ENCODE measurements at regions not wholly inside any gene's neighbourhood (a gene's known extent, or its start where the extent isn't known, plus 50 kb on each side); places are given as distances from the start of the nearest gene placed in this dataset.
A peak's percentile ranks its signal among the peaks of the same experiment; 100 is the strongest.

GRCh38 chr5:6806668-6807067, 93.4 kb downstream of the TENT4A start:
- DNase-seq (ENCODE audit: low read depth): no peak

- no peak for DNase-seq (ENCODE audit: low read depth)
Observed at GRCh38 chr5:6808462-6808861, 95.2 kb downstream of the TENT4A start.

- DNase-seq (ENCODE audit: low read depth): no peak
Observed at GRCh38 chr5:6810641-6811405, 97.6 kb downstream of the TENT4A start.

- DNase-seq (ENCODE audit: low read depth): no peak
Observed at GRCh38 chr5:6812091-6812490, 98.9 kb downstream of the TENT4A start.

- DNase-seq (ENCODE audit: low read depth): no peak
Observed at GRCh38 chr5:6812800-6813731, 99.8 kb downstream of the TENT4A start.

- no peak for DNase-seq (ENCODE audit: low read depth)
Observed at GRCh38 chr5:6814816-6815215, 101.6 kb downstream of the TENT4A start.

- DNase-seq (ENCODE audit: low read depth): no peak
Observed at GRCh38 chr5:6818594-6819511, 105.6 kb downstream of the TENT4A start.

GRCh38 chr5:6819521-6819920, 106.3 kb downstream of the TENT4A start:
- no peak for DNase-seq (ENCODE audit: low read depth)

GRCh38 chr5:6820851-6821479, 107.7 kb downstream of the TENT4A start:
- peak; percentile 47 for DNase-seq (ENCODE audit: low read depth)

GRCh38 chr5:6822068-6822467, 108.8 kb downstream of the TENT4A start:
- no peak for DNase-seq (ENCODE audit: low read depth)

- no peak for DNase-seq (ENCODE audit: low read depth)
Observed at GRCh38 chr5:6822556-6823343, 109.5 kb downstream of the TENT4A start.

GRCh38 chr5:6823996-6824395, 110.8 kb downstream of the TENT4A start:
- no peak for DNase-seq (ENCODE audit: low read depth)

GRCh38 chr5:6825678-6826244, 112.5 kb downstream of the TENT4A start:
- DNase-seq (ENCODE audit: low read depth): no peak

- no peak for DNase-seq (ENCODE audit: low read depth)
Observed at GRCh38 chr5:6826756-6827155, 113.5 kb downstream of the TENT4A start.

- DNase-seq (ENCODE audit: low read depth): no peak
Observed at GRCh38 chr5:6827526-6828219, 114.4 kb downstream of the TENT4A start.

GRCh38 chr5:6829150-6829784, 116.0 kb downstream of the TENT4A start:
- no peak for DNase-seq (ENCODE audit: low read depth)

- no peak for DNase-seq (ENCODE audit: low read depth)
Observed at GRCh38 chr5:6830643-6831239, 117.5 kb downstream of the TENT4A start.

GRCh38 chr5:6831678-6832671, 118.7 kb downstream of the TENT4A start:
- DNase-seq (ENCODE audit: low read depth): no peak

Data from ELR (cell line).